H9 (cell line): ENCODE measurements at regions not wholly inside any gene's neighbourhood (a gene's known extent, or its start where the extent isn't known, plus 50 kb on each side); places are given as distances from the start of the nearest gene placed in this dataset.
A peak's percentile ranks its signal among the peaks of the same experiment; 100 is the strongest.

Experiments
- DNase-seq: peaks from one replicate; pipeline ENCODE4 v3.0.0-alpha.2; 2017
- H2AFZ ChIP-seq: one replicate; pipeline ENCODE4 v1.6.1; 2013; ENCODE audit warnings: mild to moderate bottlenecking, low read length, control low read depth, moderate library complexity
- H2AK5ac ChIP-seq: 2 replicates; pipeline ENCODE4 v1.6.1; 2013; ENCODE audit warnings: low read length, control low read depth, mixed read lengths; ENCODE audit not compliant: insufficient read length
- H2BK120ac ChIP-seq: one replicate; pipeline ENCODE4 v1.6.1; 2013; ENCODE audit warnings: low read depth, mild to moderate bottlenecking, low read length, control low read depth, inconsistent platforms; ENCODE audit not compliant: poor library complexity, severe bottlenecking
- H2BK12ac ChIP-seq: 2 replicates; pipeline ENCODE4 v1.6.1; 2013; ENCODE audit warnings: low read length, control low read depth, mixed read lengths, low read depth; ENCODE audit not compliant: insufficient read length
- H2BK15ac ChIP-seq: 2 replicates; pipeline ENCODE4 v1.6.1; 2013; ENCODE audit warnings: low read depth, low read length, control low read depth
- H2BK20ac ChIP-seq: one replicate; pipeline ENCODE4 v1.6.1; 2013; ENCODE audit warnings: low read depth, mild to moderate bottlenecking, low read length, control low read depth, inconsistent platforms; ENCODE audit not compliant: poor library complexity, severe bottlenecking
- H2BK5ac ChIP-seq: 2 replicates; pipeline ENCODE4 v1.6.1; 2013; ENCODE audit warnings: low read length, control low read depth, mixed read lengths; ENCODE audit not compliant: insufficient read length
- H3K14ac ChIP-seq: 2 replicates; pipeline ENCODE4 v1.6.1; 2013; ENCODE audit warnings: low read length, control low read depth; ENCODE audit not compliant: insufficient read depth
- H3K18ac ChIP-seq: 2 replicates; pipeline ENCODE4 v1.6.1; 2013; ENCODE audit warnings: low read depth, mild to moderate bottlenecking, mixed read lengths, low read length, control low read depth; ENCODE audit not compliant: insufficient read length
- H3K23ac ChIP-seq: 2 replicates; pipeline ENCODE4 v1.6.1; 2013; ENCODE audit warnings: low read length, control low read depth, mixed read lengths, low read depth; ENCODE audit not compliant: insufficient read length
- H3K23me2 ChIP-seq: 2 replicates; pipeline ENCODE4 v1.6.1; 2013; ENCODE audit warnings: low read depth, mild to moderate bottlenecking, mixed read lengths, low read length, control low read depth; ENCODE audit not compliant: insufficient read length, poor library complexity, severe bottlenecking
- H3K27ac ChIP-seq: 2 replicates; pipeline ENCODE4 v1.5.1; 2013; ENCODE audit warnings: low read length, control low read depth, mixed read lengths, low read depth; ENCODE audit not compliant: insufficient read length
- H3K27me3 ChIP-seq: 2 replicates; pipeline ENCODE4 v1.6.1; 2013; ENCODE audit warnings: low read length, control low read depth, inconsistent platforms; ENCODE audit not compliant: insufficient read depth
- H3K4ac ChIP-seq: 2 replicates; pipeline ENCODE4 v1.6.1; 2013; ENCODE audit warnings: low read depth, mild to moderate bottlenecking, control low read depth, inconsistent platforms, low read length, moderate library complexity
- H3K4me1 ChIP-seq: 2 replicates; pipeline ENCODE4 v1.6.1; 2013; ENCODE audit warnings: low read length, control low read depth, inconsistent platforms; ENCODE audit not compliant: insufficient read depth
- H3K4me2 ChIP-seq: 2 replicates; pipeline ENCODE4 v1.6.1; 2013; ENCODE audit warnings: low read length, control low read depth, mixed read lengths; ENCODE audit not compliant: insufficient read length, insufficient read depth
- H3K56ac ChIP-seq: 2 replicates; pipeline ENCODE4 v1.6.1; 2013; ENCODE audit warnings: low read depth, mild to moderate bottlenecking, mixed read lengths, low read length, control low read depth; ENCODE audit not compliant: insufficient read length
- H3K79me1 ChIP-seq: 2 replicates; pipeline ENCODE4 v1.6.1; 2013; ENCODE audit warnings: low read depth, mild to moderate bottlenecking, moderate library complexity, low read length, control low read depth, inconsistent platforms; ENCODE audit not compliant: insufficient read depth, poor library complexity, severe bottlenecking
- H3K79me2 ChIP-seq: 2 replicates; pipeline ENCODE4 v1.6.1; 2013; ENCODE audit warnings: low read length, control low read depth, inconsistent platforms; ENCODE audit not compliant: insufficient read depth
- H3K9ac ChIP-seq: 2 replicates; pipeline ENCODE4 v1.6.1; 2013; ENCODE audit warnings: low read length, control low read depth, mixed read lengths; ENCODE audit not compliant: insufficient read length; ENCODE audit errors: extremely low read depth
- H3K9me3 ChIP-seq: one replicate; pipeline ENCODE4 v1.6.1; 2013; ENCODE audit warnings: low read depth, low read length, inconsistent platforms; ENCODE audit not compliant: control insufficient read depth
- H3T11ph ChIP-seq: one replicate; pipeline ENCODE4 v1.6.1; 2013; ENCODE audit warnings: mild to moderate bottlenecking, low read length, control low read depth, inconsistent platforms
- H4K20me1 ChIP-seq: one replicate; pipeline ENCODE4 v1.6.1; 2013; ENCODE audit not compliant: control insufficient read depth, insufficient read length, insufficient read depth
- H4K5ac ChIP-seq: 2 replicates; pipeline ENCODE4 v1.6.1; 2013; ENCODE audit warnings: low read depth, mild to moderate bottlenecking, mixed read lengths, low read length, control low read depth; ENCODE audit not compliant: insufficient read length
- H4K8ac ChIP-seq: replicated peaks from 2 replicates; pipeline ENCODE4 v1.6.1; 2013; ENCODE audit warnings: low read length, control low read depth, mixed read lengths, low read depth; ENCODE audit not compliant: insufficient read length
- H4K91ac ChIP-seq: 2 replicates; pipeline ENCODE4 v1.6.1; 2013; ENCODE audit warnings: low read depth, mild to moderate bottlenecking, moderate library complexity, mixed read lengths, low read length, control low read depth; ENCODE audit not compliant: insufficient read length
- H3K27ac Mint-ChIP-seq, 3 experiments: 2 replicates in 2 of 3; 3 replicates in 1 of 3; pipeline ENCODE4 v1.8.0; 2020 to 2021; ENCODE audit warnings: mixed read lengths in 3 of 3, mild to moderate bottlenecking in 1 of 3, moderate library complexity in 1 of 3
- H3K27me3 Mint-ChIP-seq: 2 replicates; pipeline ENCODE4 v1.8.0; 2021; ENCODE audit warnings: low read depth, mild to moderate bottlenecking, moderate library complexity, mixed read lengths
- H3K36me3 Mint-ChIP-seq, 3 experiments: 2 replicates in 2 of 3; 3 replicates in 1 of 3; pipeline ENCODE4 v1.8.0; 2020 to 2021; ENCODE audit warnings: low read depth in 3 of 3, mixed read lengths in 3 of 3; ENCODE audit not compliant: insufficient read depth in 1 of 3
- H3K4me1 Mint-ChIP-seq, 2 experiments: 2 replicates each; pipeline ENCODE4 v1.8.0; 2020; ENCODE audit warnings: mixed read lengths in 2 of 2
- H3K4me3 Mint-ChIP-seq, 2 experiments: 2 replicates in 1 of 2; 3 replicates in 1 of 2; pipeline ENCODE4 v1.8.0; 2020 to 2021; ENCODE audit warnings: mild to moderate bottlenecking in 2 of 2, mixed read lengths in 2 of 2, moderate library complexity in 1 of 2
- H3K9me3 Mint-ChIP-seq, 2 experiments: 2 replicates in 1 of 2; 3 replicates in 1 of 2; pipeline ENCODE4 v1.8.0; 2020; ENCODE audit warnings: mild to moderate bottlenecking in 2 of 2, mixed read lengths in 2 of 2, moderate library complexity in 1 of 2
- CTCF ChIP-seq: fragments of 200-600 bp; sonication (generic); conservative IDR thresholded peaks from 3 replicates; pipeline ENCODE4 v1.8.0; 2021; ENCODE audit warnings: antibody characterized with exemption, mild to moderate bottlenecking
- WGBS: extraction: QIAGEN DNeasy Blood & Tissue Kit; methylation state at CpG from one replicate; pipeline ENCODE4 v1.1.7; 2013; ENCODE audit warnings: missing lambda C conversion rate, low lambda C conversion rate, mixed read lengths; ENCODE audit not compliant: insufficient read length; ENCODE audit errors: extremely low coverage; 5-methylcytosine and 5-hydroxymethylcytosine counted together

DNA sequence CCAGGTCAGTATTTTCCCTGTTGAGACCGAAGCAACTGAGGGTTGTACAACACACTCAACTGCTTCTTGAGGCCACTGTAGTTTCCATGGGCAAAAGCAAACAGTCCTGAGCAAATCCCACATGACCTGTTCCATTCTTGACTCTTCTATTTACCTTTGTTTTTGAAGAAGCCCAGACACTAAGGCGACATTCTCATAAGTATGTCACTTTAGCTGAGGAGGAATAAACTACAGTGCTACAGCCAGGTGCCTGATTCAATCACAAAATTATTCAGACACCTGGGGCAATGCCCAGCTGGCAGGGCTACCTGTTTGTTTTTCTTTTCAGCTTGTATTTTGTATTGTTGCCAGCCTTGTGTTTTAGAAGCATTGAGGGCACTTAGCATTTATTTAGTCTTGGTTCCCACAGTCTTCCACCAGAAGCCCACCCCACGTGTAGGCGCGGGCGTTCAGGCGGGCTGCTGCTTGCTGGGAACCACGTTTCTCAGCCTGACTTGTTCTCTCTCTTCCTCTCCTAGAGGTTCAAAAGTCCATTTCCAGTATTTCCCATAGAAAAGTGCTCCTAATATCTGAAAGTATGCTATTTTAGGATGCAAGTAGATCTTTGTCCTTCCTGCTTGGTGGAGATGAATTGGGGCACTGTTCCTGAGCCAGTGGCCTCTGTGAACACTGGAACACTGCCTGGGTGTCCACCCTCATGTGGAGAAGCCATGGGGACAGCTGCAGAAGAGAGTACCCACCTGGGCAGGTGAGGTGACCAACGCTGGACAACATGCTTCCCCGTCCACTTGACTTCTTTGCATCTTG lies 99.0 kb upstream of the COPS8 start:
- no peak overlapping the region for H3K14ac ChIP-seq
- H3K4me2 ChIP-seq, result no peak overlapping the region
- no peak overlapping the region for H3K56ac ChIP-seq
- H2BK12ac ChIP-seq, result no peak overlapping the region
- Mint-ChIP-seq H3K4me3 (no peak overlapping the region), H3K9me3 (peaks cover 5 to 13% of the 10 kb centered on the region in 2 experiments; a peak in 4 of 5 replicates), H3K27ac (0 out of 7 replicates have a peak overlapping the region, but pooled peaks of 1 of the 3 experiments have one; percentile 65), H3K36me3 (peaks cover 0 to 13% (median 5%) of the 10 kb centered on the region in 3 experiments; a peak in 3 of 7 replicates), H3K4me1 (0 out of 4 replicates have a peak, but pooled peaks cover 0 to 3% of the 10 kb centered on the region in 2 experiments), H3K27me3 (peaks cover 17% of the 10 kb centered on the region)
- no peak overlapping the region for H3K23ac ChIP-seq
- H2AK5ac ChIP-seq, result no peak overlapping the region
- no peak overlapping the region for H2BK15ac ChIP-seq
- H4K91ac ChIP-seq, result no peak overlapping the region
- no peak overlapping the region for H4K8ac ChIP-seq
- H3K79me2 ChIP-seq, result no peaks in the 10 kb centered on the region
- H2BK20ac ChIP-seq, result no peak overlapping the region
- WGBS, result no CpG with 5 or more reads among the region's 10 CpGs
- H2BK120ac ChIP-seq, result no peak overlapping the region
- no peaks in the 10 kb centered on the region; the same call in 1 of the 2 replicates for H3K4me1 ChIP-seq
- DNase-seq, result no peak
- no peaks in the 10 kb centered on the region for H3K23me2 ChIP-seq
- no peak overlapping the region for H4K5ac ChIP-seq
- H3K4ac ChIP-seq, result no peak overlapping the region
- H3K27ac ChIP-seq, result no peak overlapping the region
- H2AFZ ChIP-seq, result no peak overlapping the region
- H2BK5ac ChIP-seq, result no peak overlapping the region
- H3K9me3 ChIP-seq, result no peaks in the 10 kb centered on the region
- H3K79me1 ChIP-seq, result no peaks in the 10 kb centered on the region
- no peak overlapping the region for H3K18ac ChIP-seq
- no peaks in the 10 kb centered on the region for H4K20me1 ChIP-seq
- no peak for TF ChIP-seq CTCF
- no peak overlapping the region for H3K9ac ChIP-seq
- no peaks in the 10 kb centered on the region for H3K27me3 ChIP-seq
- H3T11ph ChIP-seq, result no peak overlapping the region
